H1 (cell line): ENCODE measurements at regions not wholly inside any gene's neighbourhood (a gene's known extent, or its start where the extent isn't known, plus 50 kb on each side); places are given as distances from the start of the nearest gene placed in this dataset.

ENCODE experiments used
- ATF2 ChIP-seq: IDR thresholded peaks from 2 replicates; pipeline ENCODE4 v1.6.1; 2012; ENCODE audit warnings: low read length, inconsistent platforms
- CHD7 ChIP-seq: fragments of 300-600 bp; sonication (generic); IDR thresholded peaks from 2 replicates; pipeline ENCODE4 v1.7.1; 2012; ENCODE audit warnings: low read length, moderate library complexity, mild to moderate bottlenecking, inconsistent platforms; ENCODE audit not compliant: insufficient replicate concordance
- EGR1 ChIP-seq: IDR thresholded peaks from 2 replicates; pipeline ENCODE4 v1.6.1; 2011; ENCODE audit warnings: low read depth, low read length, borderline replicate concordance
- KDM4A ChIP-seq: IDR thresholded peaks from one replicate; pipeline ENCODE4 v1.7.1; 2012; ENCODE audit warnings: low read depth, mild to moderate bottlenecking, moderate library complexity, low read length, inconsistent platforms; ENCODE audit not compliant: severe bottlenecking
- KDM5A ChIP-seq: fragments of 200-600 bp; IDR thresholded peaks from 2 replicates; pipeline ENCODE4 v1.7.1; 2012; ENCODE audit warnings: mild to moderate bottlenecking, low read length, inconsistent platforms, mixed read lengths
- NRF1 ChIP-seq: IDR thresholded peaks from 2 replicates; pipeline ENCODE4 v1.6.1; 2011; ENCODE audit warnings: mild to moderate bottlenecking, low read depth, low read length, improper control_type of control experiment
- POLR2AphosphoS5 ChIP-seq: IDR thresholded peaks from 2 replicates; pipeline ENCODE4 v1.6.1; 2011; ENCODE audit warnings: low read depth, low read length
- SAP30 ChIP-seq: fragments of 300-600 bp; sonication (generic); IDR thresholded peaks from 2 replicates; pipeline ENCODE4 v1.7.1; 2012; ENCODE audit warnings: low read length, moderate library complexity, mild to moderate bottlenecking, inconsistent platforms; ENCODE audit not compliant: insufficient read depth, insufficient replicate concordance
- SIRT6 ChIP-seq: IDR thresholded peaks from one replicate; pipeline ENCODE4 v1.7.1; 2012; ENCODE audit warnings: low read length, inconsistent platforms
- TAF7 ChIP-seq: optimal IDR thresholded peaks from 2 replicates; pipeline ENCODE3; 2011; ENCODE audit warnings: low read depth, mild to moderate bottlenecking, inconsistent platforms, low read length, moderate library complexity, borderline replicate concordance

GRCh38 chr14:84991021-84991420, 538.9 kb upstream of the FLRT2 start (continued):
- TF ChIP-seq CHD7, result no peak
- TF ChIP-seq KDM5A, result no peak
- no peak for TF ChIP-seq SIRT6
- TF ChIP-seq ATF2, result no peak
- TF ChIP-seq TAF7, result no peak
- TF ChIP-seq EGR1, result no peak
- no peak for TF ChIP-seq KDM4A
- TF ChIP-seq POLR2AphosphoS5, result no peak
- no peak for TF ChIP-seq SAP30
- no peak for TF ChIP-seq NRF1
